H1 (cell line): ENCODE measurements at regions not wholly inside any gene's neighbourhood (a gene's known extent, or its start where the extent isn't known, plus 50 kb on each side); places are given as distances from the start of the nearest gene placed in this dataset.

Experiments used
- ATF2 ChIP-seq: IDR thresholded peaks from 2 replicates; pipeline ENCODE4 v1.6.1; 2012; ENCODE audit warnings: low read length, inconsistent platforms
- CEBPB ChIP-seq: IDR thresholded peaks from 2 replicates; pipeline ENCODE4 v1.6.1; 2012; ENCODE audit warnings: low read depth, low read length
- GABPA ChIP-seq: IDR thresholded peaks from 2 replicates; pipeline ENCODE4 v1.6.1; 2011; ENCODE audit warnings: mild to moderate bottlenecking, low read length, moderate library complexity, borderline replicate concordance; ENCODE audit not compliant: insufficient read depth
- SAP30 ChIP-seq: fragments of 300-600 bp; sonication (generic); IDR thresholded peaks from 2 replicates; pipeline ENCODE4 v1.7.1; 2012; ENCODE audit warnings: low read length, moderate library complexity, mild to moderate bottlenecking, inconsistent platforms; ENCODE audit not compliant: insufficient read depth, insufficient replicate concordance
- TCF12 ChIP-seq: IDR thresholded peaks from 2 replicates; pipeline ENCODE4 v1.6.1; 2011; ENCODE audit warnings: low read depth, mild to moderate bottlenecking, low read length
- TEAD4 ChIP-seq: IDR thresholded peaks from 2 replicates; pipeline ENCODE4 v1.6.1; 2012; ENCODE audit warnings: low read depth, low read length, inconsistent platforms, mixed read lengths
- TF ChIP-seq, protein P1 (sequence below): IDR thresholded peaks from 2 replicates; pipeline ENCODE4 v1.6.1; 2012; ENCODE audit warnings: inconsistent platforms

GRCh38 chr6:14276071-14276470 lies 158.5 kb downstream of the CD83 start (continued):
- TF ChIP-seq SAP30 (no peak), TEAD4 (no peak), TCF12 (no peak), ATF2 (no peak), CEBPB (no peak), GABPA (no peak)
- TF ChIP-seq, protein P1, sequence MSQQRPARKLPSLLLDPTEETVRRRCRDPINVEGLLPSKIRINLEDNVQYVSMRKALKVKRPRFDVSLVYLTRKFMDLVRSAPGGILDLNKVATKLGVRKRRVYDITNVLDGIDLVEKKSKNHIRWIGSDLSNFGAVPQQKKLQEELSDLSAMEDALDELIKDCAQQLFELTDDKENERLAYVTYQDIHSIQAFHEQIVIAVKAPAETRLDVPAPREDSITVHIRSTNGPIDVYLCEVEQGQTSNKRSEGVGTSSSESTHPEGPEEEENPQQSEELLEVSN: no peak
